Body of pancreas (tissue), 4 donors: ENCODE measurements at regions not wholly inside any gene's neighbourhood (a gene's known extent, or its start where the extent isn't known, plus 50 kb on each side); places are given as distances from the start of the nearest gene placed in this dataset.

Experiments
- POLR2A ChIP-seq, 3 donors: fragments of 450-650 bp; IDR thresholded peaks; one replicate each; pipeline ENCODE4 v1.6.1; 2016; ENCODE audit warnings: antibody characterized with exemption in 3 of 3, mild to moderate bottlenecking in 2 of 3
- TF ChIP-seq, protein P1 (sequence below), 7 experiments: fragments of 450-650 bp in 4 of 7; fragments of 200-600 bp in 3 of 7; sonication (generic) in 3 of 7; IDR thresholded peaks; one replicate each; pipeline ENCODE4 v1.5.1; 2016 to 2019; ENCODE audit warnings: antibody characterized with exemption in 7 of 7

DNA sequence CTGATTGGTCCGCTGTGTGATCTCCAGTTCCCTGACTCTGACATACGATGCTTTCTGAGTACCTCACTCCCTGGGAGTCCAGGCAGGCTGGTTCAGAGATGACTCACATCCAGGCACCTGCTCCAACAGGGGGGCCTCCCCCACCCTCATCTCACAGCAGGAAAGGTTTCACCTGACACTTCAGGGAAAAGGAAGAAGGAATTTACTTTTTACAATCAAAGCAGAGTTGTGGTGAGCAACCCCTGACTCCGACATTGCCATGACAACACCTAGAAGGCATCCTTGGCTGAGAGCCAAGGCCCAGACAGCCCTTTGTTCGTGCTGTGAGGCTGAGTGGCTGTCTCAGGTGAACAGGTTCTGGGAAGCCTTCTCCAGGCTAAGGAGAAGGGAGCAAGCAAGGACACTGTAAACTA lies 164.6 kb upstream of the GJB5 start:
- TF ChIP-seq, protein P1, sequence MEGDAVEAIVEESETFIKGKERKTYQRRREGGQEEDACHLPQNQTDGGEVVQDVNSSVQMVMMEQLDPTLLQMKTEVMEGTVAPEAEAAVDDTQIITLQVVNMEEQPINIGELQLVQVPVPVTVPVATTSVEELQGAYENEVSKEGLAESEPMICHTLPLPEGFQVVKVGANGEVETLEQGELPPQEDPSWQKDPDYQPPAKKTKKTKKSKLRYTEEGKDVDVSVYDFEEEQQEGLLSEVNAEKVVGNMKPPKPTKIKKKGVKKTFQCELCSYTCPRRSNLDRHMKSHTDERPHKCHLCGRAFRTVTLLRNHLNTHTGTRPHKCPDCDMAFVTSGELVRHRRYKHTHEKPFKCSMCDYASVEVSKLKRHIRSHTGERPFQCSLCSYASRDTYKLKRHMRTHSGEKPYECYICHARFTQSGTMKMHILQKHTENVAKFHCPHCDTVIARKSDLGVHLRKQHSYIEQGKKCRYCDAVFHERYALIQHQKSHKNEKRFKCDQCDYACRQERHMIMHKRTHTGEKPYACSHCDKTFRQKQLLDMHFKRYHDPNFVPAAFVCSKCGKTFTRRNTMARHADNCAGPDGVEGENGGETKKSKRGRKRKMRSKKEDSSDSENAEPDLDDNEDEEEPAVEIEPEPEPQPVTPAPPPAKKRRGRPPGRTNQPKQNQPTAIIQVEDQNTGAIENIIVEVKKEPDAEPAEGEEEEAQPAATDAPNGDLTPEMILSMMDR (IDR thresholded peaks at IDR 0.05): no peak
- no peak for TF ChIP-seq POLR2A (IDR thresholded peaks at IDR 0.05)
